CD4-positive, alpha-beta T cell treated with Interferon alpha-2 for 1 hour (primary cell): ENCODE measurements at regions not wholly inside any gene's neighbourhood (a gene's known extent, or its start where the extent isn't known, plus 50 kb on each side); places are given as distances from the start of the nearest gene placed in this dataset.

ENCODE experiments used
- DNase-seq, 2 donors: peaks; one replicate each; pipeline ENCODE4 v3.0.0-alpha.2; 2020 to 2022

- DNase-seq: no peak
Observed at GRCh38 chr11:15779518-15779917, 576.8 kb downstream of the SOX6 start.

- DNase-seq: no peak
Observed at GRCh38 chr11:15780382-15780781, 576.0 kb downstream of the SOX6 start.

- DNase-seq: no peak
Observed at GRCh38 chr11:15780837-15781236, 575.5 kb downstream of the SOX6 start.

- no peak for DNase-seq
Observed at GRCh38 chr11:15783619-15784018, 572.7 kb downstream of the SOX6 start.

- DNase-seq: no peak
Observed at GRCh38 chr11:15793043-15793996, 563.0 kb downstream of the SOX6 start.

GRCh38 chr11:15794361-15795150, 561.8 kb downstream of the SOX6 start:
- DNase-seq: no peak

GRCh38 chr11:15795378-15795777, 561.0 kb downstream of the SOX6 start:
- DNase-seq: no peak

- DNase-seq: peak; percentile 21 to 53
Observed at GRCh38 chr11:15800111-15800800, 556.1 kb downstream of the SOX6 start.

GRCh38 chr11:15801126-15801525, 555.2 kb downstream of the SOX6 start:
- DNase-seq: no peak

- DNase-seq: no peak
Observed at GRCh38 chr11:15801616-15802015, 554.7 kb downstream of the SOX6 start.

- DNase-seq: no peak
Observed at GRCh38 chr11:15805726-15806125, 550.6 kb downstream of the SOX6 start.

- no peak for DNase-seq
Observed at GRCh38 chr11:15806217-15806616, 550.1 kb downstream of the SOX6 start.

- DNase-seq: no peak
Observed at GRCh38 chr11:15807827-15808226, 548.5 kb downstream of the SOX6 start.

- DNase-seq: no peak
Observed at GRCh38 chr11:15810082-15810481, 546.3 kb downstream of the SOX6 start.

GRCh38 chr11:15810525-15810924, 545.8 kb downstream of the SOX6 start:
- no peak for DNase-seq

GRCh38 chr11:15815246-15816195, 540.8 kb downstream of the SOX6 start:
- no peak for DNase-seq

GRCh38 chr11:15816260-15816871, 540.0 kb downstream of the SOX6 start:
- peak; percentile 14 to 64 for DNase-seq

GRCh38 chr11:15817001-15817400, 539.3 kb downstream of the SOX6 start:
- no peak for DNase-seq

GRCh38 chr11:15818132-15818842, 538.1 kb downstream of the SOX6 start:
- DNase-seq: no peak

GRCh38 chr11:15819679-15820286, 536.6 kb downstream of the SOX6 start:
- peak; percentile 20 to 31 for DNase-seq
